CD4-positive, alpha-beta T cell treated with Interferon alpha-2 for 1 hour (primary cell): ENCODE measurements at regions not wholly inside any gene's neighbourhood (a gene's known extent, or its start where the extent isn't known, plus 50 kb on each side); places are given as distances from the start of the nearest gene placed in this dataset.
"Not testable (repeated sequence)": the region's sequence is repeated elsewhere in the genome, so short reads cannot be mapped to it uniquely, and the experiment has no call there.

Experiments used
- DNase-seq, 2 donors: peaks; one replicate each; pipeline ENCODE4 v3.0.0-alpha.2; 2020 to 2022

- DNase-seq, result no peak
These were observed 428.0 kb upstream of the CAMK1G start for GRCh38 chr1:209155546-209155945.

GRCh38 chr1:209156991-209157390, 426.5 kb upstream of the CAMK1G start:
- DNase-seq, result no peak

GRCh38 chr1:209157546-209158249, 425.8 kb upstream of the CAMK1G start:
- DNase-seq, result no peak

- DNase-seq, result no peak
These were observed 424.7 kb upstream of the CAMK1G start for GRCh38 chr1:209158851-209159250.

- no peak for DNase-seq
These were observed 423.3 kb upstream of the CAMK1G start for GRCh38 chr1:209160230-209160629.

- DNase-seq, result no peak
These were observed 420.9 kb upstream of the CAMK1G start for GRCh38 chr1:209162651-209163050.

GRCh38 chr1:209168204-209168603, 415.3 kb upstream of the CAMK1G start:
- DNase-seq, result no peak

GRCh38 chr1:209171151-209171550, 412.4 kb upstream of the CAMK1G start:
- no peak for DNase-seq

- no peak for DNase-seq
These were observed 411.2 kb upstream of the CAMK1G start for GRCh38 chr1:209172286-209172685.

GRCh38 chr1:209172792-209173542, 410.5 kb upstream of the CAMK1G start:
- not testable (repeated sequence) for DNase-seq

GRCh38 chr1:209173796-209174195, 409.7 kb upstream of the CAMK1G start:
- not testable (repeated sequence) for DNase-seq

- no peak for DNase-seq
These were observed 406.6 kb upstream of the CAMK1G start for GRCh38 chr1:209176866-209177430.

GRCh38 chr1:209183195-209183594, 400.3 kb upstream of the CAMK1G start:
- DNase-seq, result no peak

- no peak for DNase-seq
These were observed 395.9 kb upstream of the CAMK1G start for GRCh38 chr1:209187589-209187988.

GRCh38 chr1:209190591-209191261, 392.8 kb upstream of the CAMK1G start:
- no peak for DNase-seq

- no peak for DNase-seq
These were observed 392.3 kb upstream of the CAMK1G start for GRCh38 chr1:209191262-209191634.

- no peak for DNase-seq
These were observed 387.4 kb upstream of the CAMK1G start for GRCh38 chr1:209196140-209196539.

- DNase-seq, result no peak
These were observed 384.4 kb upstream of the CAMK1G start for GRCh38 chr1:209198961-209199750.

- DNase-seq, result no peak
These were observed 383.7 kb upstream of the CAMK1G start for GRCh38 chr1:209199822-209200221.

- not testable (repeated sequence) for DNase-seq
These were observed 381.2 kb upstream of the CAMK1G start for GRCh38 chr1:209202321-209202720.

- peak in 1 of 2 donors; percentile 17 for DNase-seq
These were observed 380.5 kb upstream of the CAMK1G start for GRCh38 chr1:209202830-209203532.

GRCh38 chr1:209203533-209203895, 380.0 kb upstream of the CAMK1G start:
- no peak for DNase-seq
